H1 (cell line): ENCODE measurements at regions not wholly inside any gene's neighbourhood (a gene's known extent, or its start where the extent isn't known, plus 50 kb on each side); places are given as distances from the start of the nearest gene placed in this dataset.

Experiments used
- CTCF ChIP-seq, 3 experiments: IDR thresholded peaks; 1 replicate in 2 of 3; 2 replicates in 1 of 3; pipeline versions ENCODE4 v1.5.1 to v1.6.1; 2011; ENCODE audit warnings: low read length in 3 of 3, mild to moderate bottlenecking in 3 of 3, inconsistent platforms in 2 of 3, low read depth in 1 of 3, moderate library complexity in 1 of 3; ENCODE audit not compliant: insufficient read depth in 1 of 3; ENCODE audit errors: control extremely low read depth in 1 of 3
- EP300 ChIP-seq, 2 experiments: IDR thresholded peaks; 1 replicate in 1 of 2; 2 replicates in 1 of 2; pipeline ENCODE4 v1.6.1; 2011 to 2012; ENCODE audit warnings: low read depth in 2 of 2, low read length in 2 of 2, mild to moderate bottlenecking in 2 of 2, borderline replicate concordance in 1 of 2, inconsistent platforms in 1 of 2, moderate library complexity in 1 of 2
- KDM1A ChIP-seq: fragments of 200-600, 300-600 bp; sonication (generic); IDR thresholded peaks from 2 replicates; pipeline ENCODE4 v1.7.1; 2016; ENCODE audit warnings: mild to moderate bottlenecking, low read length, borderline replicate concordance
- POLR2A ChIP-seq, 2 experiments: IDR thresholded peaks; 1 replicate in 1 of 2; 2 replicates in 1 of 2; pipeline ENCODE4 v1.6.1; 2011; ENCODE audit warnings: low read depth in 2 of 2, low read length in 2 of 2, mild to moderate bottlenecking in 2 of 2; ENCODE audit errors: control extremely low read depth in 1 of 2
- POLR2AphosphoS5 ChIP-seq: IDR thresholded peaks from 2 replicates; pipeline ENCODE4 v1.6.1; 2011; ENCODE audit warnings: low read depth, low read length
- RFX5 ChIP-seq: IDR thresholded peaks from 2 replicates; pipeline ENCODE4 v1.6.1; 2011; ENCODE audit warnings: low read depth, low read length, improper control_type of control experiment, borderline replicate concordance
- SIN3A ChIP-seq, 2 experiments: IDR thresholded peaks in 1 of 2; conservative IDR thresholded peaks in 1 of 2; 2 replicates each; pipeline ENCODE4 v1.6.1; 2011 to 2012; ENCODE audit warnings: low read length in 2 of 2, improper control_type of control experiment in 1 of 2, low read depth in 1 of 2, mild to moderate bottlenecking in 1 of 2
- YY1 ChIP-seq: IDR thresholded peaks from 2 replicates; pipeline ENCODE4 v1.6.1; 2011; ENCODE audit warnings: low read depth, mild to moderate bottlenecking, low read length

GRCh38 chr17:59511726-59512125 lies 53.7 kb upstream of the DHX40 start:
- TF ChIP-seq POLR2A (IDR thresholded peaks at IDR 0.05; ENCODE audit: control extremely low read depth in 1 of 2, low read depth in 2 of 2, low read length in 2 of 2), result no peak
- no peak for TF ChIP-seq EP300 (IDR thresholded peaks at IDR 0.05; ENCODE audit: borderline replicate concordance in 1 of 2, low read depth in 2 of 2, low read length in 2 of 2)
- TF ChIP-seq RFX5, result no peak
- TF ChIP-seq POLR2AphosphoS5, result no peak
- TF ChIP-seq CTCF (IDR thresholded peaks at IDR 0.05; ENCODE audit: control extremely low read depth in 1 of 3, insufficient read depth in 1 of 3, low read depth in 1 of 3, low read length in 3 of 3), result no peak
- TF ChIP-seq KDM1A, result no peak
- TF ChIP-seq SIN3A (conservative IDR thresholded peaks at IDR 0.05 in 1 of 2, IDR thresholded peaks at IDR 0.05 in 1 of 2; ENCODE audit: low read depth in 1 of 2, low read length in 2 of 2), result no peak
- no peak for TF ChIP-seq YY1
